HG03045 (cell line): ENCODE measurements at regions not wholly inside any gene's neighbourhood (a gene's known extent, or its start where the extent isn't known, plus 50 kb on each side); places are given as distances from the start of the nearest gene placed in this dataset.

Experiments
- ATAC-seq: cut with Tn5 transposase; IDR thresholded peaks from one replicate; pipeline ENCODE4 v1.9.1; 2021; ENCODE audit warnings: mild to moderate bottlenecking, moderate library complexity; ENCODE audit not compliant: unreplicated experiment

DNA sequence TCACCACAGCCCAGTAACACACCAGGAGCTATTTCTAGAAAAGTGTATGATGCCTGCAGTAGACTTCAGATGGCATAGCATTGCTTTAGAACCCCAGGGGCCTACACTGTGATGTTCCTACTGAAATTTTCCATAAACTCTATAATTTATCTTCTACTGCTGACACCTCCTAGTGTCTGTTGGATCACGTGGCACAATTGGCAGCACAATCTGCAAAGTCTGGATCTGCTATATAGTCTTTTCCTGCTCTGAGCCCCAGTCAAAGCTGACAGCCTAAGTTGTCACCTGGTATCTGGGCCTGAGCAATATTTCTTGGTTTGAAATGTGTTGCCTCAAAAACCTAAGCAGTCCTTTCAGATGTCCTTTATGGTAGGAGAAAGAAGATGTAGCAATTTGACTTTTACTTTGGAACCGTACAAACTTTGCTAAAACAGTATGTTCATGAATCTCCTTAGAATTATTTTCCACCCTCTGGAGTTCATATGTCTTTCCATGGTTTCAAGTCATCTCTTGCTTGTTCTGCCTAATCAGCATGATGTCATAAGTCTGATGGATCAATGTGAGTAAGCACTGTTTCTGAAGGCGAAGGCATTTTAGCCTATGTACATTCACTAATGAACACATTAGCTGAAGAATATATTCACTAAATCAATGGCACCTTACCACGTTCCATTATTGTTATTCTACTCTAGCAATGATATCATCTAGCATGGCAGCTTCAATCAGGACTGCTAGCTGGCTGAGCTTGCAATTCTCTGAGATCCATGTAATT lies 536.5 kb upstream of the NBEA start:
- ATAC-seq: no peak

DNA sequence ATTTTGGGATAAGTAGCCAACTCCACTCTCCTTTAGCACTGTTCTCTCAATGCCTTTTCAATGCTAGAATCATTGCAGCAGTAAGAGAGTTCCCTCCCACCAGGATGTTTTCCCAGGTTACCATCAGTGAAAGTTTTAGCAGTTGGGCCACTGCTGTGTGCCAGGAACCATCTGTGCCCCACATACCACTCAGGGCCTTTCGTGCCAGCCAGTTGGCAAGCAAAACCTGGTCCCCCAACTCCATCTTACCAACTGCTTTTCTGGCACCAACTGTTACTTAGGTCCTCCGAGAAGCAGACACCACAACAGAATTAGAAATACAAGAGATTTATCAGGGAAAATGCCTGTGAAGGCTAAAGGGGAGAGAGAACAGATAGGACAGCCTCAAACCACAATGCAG lies 533.4 kb upstream of the NBEA start:
- no peak for ATAC-seq

DNA sequence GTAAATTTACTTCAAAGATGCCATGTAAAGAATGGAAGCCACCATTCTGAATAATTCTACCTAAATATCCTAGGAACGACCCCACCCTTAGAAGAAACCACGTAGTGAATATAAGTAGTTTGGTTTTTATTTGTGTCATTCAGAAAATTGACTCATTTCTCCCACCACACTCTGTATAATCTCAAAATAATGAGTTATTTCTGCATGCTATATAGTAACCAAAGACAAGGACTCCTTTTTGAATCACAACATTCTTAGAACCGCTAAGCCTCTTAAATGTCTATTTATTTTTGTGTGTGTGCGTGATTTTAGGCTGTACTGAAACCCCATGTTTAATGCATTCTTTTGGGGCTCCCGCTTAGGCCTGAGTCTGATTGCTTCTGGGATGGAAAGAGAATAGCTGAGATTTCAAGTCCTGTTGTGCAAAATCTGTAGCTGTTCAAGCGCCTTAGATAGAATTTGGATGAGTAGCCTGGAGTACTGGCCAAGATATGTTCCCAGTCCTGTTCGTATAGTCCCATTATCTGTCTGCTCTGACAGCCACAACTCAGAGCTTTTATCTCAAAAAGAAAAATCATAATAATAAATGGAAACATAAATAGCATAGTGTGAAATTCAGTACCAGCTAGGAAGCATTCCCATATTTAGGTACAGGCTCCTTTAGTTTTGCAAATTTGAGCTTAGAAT lies 532.4 kb upstream of the NBEA start:
- no peak for ATAC-seq

DNA sequence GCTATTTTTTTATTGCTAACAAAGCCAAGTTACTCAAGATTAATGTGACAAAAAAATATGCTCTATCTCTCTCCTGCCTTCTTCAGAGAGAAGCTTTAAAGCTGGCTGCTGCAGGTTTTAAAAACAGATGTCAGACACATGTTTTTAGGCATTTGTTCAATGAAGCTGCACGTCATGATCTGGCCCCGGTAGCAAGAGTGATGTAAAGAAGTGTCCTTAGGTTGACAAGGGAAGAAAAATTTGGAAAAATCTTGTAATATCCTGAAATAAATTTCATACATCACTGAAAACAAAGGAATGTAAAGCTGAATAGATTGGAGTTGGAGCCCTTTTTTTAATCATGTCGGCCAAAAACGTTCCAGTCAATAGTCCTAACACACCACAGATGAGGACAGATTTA lies 531.4 kb upstream of the NBEA start:
- ATAC-seq: no peak

DNA sequence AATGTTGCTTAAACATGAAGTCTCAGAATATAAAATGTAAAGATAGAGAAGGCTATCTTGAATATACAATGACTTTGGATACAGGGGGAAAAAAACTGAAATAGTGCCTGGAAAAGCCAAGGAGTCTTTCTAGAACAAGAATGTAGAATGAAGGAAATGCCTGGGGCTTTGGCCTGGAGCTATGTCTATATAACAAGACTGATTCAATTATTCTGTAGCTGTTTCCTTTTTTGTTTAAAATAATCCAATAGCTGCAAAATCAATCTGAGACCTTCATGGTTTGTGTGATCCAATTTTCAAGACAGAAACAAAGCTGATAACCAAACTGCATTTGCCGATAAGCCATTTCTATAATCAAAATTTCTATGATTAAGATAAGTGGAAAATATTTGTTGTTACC lies 530.9 kb upstream of the NBEA start:
- ATAC-seq: no peak

DNA sequence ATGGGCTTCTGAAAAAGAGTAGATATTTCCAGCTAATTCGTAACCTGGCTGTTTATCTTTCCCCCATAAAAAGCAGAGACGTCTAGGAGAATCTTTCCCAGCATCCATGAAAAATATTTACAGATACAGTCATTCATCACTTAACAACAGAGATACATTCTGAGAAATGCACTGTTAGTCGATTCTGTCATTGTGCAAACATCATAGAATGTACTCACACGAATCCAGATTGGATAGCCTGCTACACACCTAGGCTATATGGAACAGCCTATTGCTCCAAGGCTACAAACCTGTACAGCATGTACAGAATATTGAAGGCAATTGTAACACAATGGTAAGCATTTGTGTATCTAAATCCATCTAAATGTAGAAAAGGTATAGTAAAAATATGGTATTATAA lies 530.2 kb upstream of the NBEA start:
- no peak for ATAC-seq

DNA sequence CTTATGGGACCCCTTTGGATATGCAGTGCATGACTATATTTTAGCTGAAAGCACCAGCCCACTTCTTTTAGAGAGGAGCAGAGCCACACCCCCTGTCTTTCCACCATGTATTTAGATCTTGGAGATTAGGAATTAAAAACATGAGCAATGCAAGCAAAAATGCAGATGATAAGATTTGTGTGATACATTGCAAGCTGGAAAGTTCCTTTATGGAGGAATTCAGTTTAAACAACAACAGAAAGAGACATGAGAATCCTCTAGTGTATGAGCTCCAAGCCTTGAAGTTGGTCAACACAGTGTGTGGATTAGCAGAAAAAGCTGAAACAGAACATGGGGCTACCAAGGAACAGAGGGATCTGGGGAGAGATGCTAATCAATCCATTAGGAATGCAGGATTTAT lies 529.8 kb upstream of the NBEA start:
- no peak for ATAC-seq

DNA sequence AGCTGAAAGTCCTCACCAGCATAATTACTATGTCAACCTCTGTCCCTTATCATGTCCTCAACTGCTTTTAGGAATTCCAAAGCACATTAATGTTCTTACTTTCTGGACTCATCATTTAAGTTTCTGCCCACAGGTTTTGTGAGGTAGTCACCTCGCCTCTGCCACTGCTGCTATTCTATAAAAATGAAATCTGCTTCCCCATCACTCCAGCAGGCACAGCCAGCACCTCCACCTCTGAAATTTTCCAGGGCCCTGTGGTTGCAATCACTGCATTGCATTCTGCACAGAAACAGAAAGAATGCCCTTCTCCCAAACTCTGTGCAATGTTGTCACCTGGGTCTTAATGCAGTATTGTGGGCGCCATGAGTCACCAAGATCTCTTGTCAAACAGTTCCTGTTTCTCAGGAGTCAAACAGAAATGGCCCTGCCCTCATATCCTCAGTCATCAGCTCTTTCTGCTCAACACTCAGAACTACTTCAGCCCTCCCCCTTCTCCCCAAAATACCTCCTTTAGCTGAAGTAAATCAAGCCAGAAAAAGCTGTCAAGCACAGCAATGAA lies 529.2 kb upstream of the NBEA start:
- ATAC-seq: no peak

DNA sequence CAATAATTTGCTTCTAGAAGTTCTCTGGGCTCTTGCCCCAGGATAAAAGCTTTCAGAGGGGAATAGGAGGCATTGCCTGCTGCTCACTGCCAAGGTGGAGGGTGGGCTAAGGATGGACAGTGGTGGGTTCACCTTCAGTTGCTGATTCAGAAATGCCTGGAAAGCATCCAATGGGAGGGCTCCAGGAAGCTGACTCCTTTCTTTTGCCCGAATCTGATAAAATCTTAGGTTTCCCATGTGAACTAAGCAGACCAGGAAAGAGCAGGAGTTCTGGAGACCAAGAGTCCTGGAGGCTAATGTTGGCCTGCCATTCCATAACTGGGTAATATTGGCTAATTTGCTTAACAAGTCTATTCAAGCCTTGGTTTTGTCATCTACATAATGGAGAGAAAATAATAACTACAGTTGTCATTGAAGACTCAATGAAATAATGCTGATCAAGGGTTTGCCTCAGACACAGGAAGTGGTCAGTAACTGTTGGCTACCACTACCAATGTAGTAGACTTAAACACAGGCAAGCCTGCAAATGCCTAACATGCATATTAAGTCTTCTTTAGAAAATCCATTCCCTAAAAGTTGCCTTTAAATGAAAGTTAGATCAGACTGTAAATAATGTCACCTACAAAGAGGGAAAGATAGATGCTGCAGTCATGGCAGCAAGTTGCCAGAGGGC lies 528.4 kb upstream of the NBEA start:
- ATAC-seq: no peak

DNA sequence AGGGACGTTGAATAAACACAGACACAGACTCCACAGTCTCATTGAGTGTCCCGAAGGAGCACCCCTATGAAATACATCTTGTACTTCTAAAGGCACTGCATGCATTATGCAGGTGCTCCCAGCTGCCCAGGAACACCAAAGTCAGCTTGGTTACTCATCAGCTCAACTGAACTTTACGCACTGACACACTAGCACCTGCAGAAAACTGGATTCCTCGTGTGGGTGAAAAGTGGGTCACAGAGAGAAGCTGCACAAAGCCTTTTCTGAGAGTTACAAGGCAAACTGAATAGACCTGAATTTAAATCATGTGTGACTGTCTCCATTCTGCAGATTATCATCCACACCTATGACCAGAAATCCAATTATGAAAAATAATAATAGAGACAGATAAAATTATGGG lies 527.5 kb upstream of the NBEA start:
- no peak for ATAC-seq

DNA sequence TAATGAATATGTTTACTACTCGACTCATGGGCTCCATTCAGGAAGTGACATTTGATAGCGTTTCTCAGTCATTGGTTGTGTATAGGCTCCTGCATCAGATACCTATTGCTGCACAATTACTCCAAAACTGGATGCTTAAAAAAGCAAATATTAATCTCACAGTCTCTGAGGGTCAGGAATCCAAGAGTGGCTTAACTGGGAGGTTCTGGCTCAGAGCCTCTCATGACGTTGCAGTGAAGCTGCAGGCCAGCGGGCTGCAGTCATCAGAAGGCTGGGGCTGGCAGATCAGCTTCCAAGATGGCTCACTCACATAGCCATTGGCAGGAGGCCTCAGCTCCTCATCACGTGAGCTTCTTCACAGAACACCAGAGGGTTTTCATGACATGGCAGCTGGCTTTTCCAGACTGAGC lies 525.1 kb upstream of the NBEA start:
- ATAC-seq: no peak

DNA sequence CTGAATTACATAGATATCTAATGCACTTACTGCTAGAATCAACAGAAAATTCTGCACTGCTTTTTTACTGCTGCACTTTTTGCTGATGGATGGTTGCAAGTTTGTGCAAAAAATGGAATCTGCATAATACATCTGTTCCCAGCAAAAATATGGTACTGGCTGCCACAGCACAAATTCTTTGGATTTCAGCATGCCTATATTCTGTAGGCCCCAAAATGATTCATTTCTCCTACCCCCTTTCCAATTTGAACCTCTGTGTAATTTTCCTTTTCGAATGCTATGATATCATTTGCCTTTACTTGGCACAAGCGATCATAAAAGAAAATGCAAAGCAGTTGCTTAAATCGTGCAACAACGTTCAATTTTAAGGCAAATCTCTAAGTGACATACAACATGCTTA lies 524.2 kb upstream of the NBEA start:
- ATAC-seq: no peak

DNA sequence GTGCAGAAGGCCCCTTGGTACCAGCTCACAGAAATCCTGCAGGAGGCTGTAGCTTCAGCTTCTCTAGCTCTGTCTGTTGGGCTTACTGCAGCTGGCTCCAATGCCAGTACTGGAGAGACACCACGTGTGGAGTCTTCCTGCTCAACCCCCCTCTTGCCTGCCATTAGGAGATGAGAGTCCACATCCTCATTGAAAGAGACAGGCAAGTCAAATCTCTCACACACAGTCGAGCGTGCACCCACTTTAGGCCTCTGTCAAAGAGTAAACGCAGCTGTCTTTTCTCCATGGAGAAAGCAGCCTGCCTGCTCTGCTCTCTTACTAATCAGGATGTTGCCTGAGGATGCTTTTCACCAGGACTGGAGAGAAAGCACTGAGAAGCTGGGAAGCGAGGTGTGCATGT lies 523.0 kb upstream of the NBEA start:
- ATAC-seq: no peak

DNA sequence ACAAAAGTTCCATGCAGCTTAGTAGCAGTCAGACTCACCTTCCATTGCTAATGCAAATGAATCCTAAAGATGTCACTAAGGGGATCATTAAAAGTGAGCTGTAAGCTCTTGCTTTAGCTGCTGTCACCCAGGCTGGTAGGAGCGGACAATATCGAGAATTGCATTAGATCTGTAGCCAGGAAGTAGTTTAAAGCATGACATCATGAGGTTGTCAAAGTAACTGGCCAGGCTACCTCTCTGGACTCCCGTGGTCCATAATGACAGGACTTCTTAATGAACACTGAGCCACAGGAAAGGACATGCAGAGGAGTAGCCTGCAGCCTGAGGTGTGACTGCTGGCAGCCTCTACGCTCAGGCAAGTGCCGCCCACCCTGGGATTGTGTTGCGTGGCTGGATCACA lies 522.3 kb upstream of the NBEA start:
- ATAC-seq: no peak

DNA sequence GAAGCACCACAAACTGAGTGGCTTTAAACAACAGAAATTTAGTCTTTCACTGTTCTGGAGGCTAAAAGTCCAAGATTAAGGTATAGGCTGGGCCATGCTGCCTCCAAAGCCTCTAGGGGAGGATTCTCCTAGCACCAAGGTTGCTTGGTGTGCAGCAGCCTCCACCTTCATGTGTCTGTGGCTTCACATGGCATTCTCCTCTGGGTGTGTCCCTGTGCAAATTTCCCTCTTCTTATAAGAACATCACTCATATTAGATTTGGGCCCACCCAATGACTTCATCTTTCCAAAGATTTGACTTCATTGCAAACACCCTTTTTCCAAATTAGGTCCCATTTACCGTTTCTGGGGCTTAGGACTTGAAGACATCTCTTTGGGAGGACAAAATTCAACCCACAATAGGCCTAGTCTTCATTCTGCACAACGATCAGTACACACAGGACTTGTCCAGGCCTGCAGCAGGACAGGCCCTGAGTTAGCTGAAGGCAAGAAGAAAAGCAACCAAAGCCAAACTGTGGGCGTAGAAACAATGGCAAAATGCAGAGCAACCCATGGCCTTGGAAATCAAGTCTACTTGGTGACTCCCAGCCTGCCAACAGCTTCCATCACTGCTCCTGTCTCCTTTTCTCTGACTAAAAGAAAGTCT lies 521.2 kb upstream of the NBEA start:
- no peak for ATAC-seq

DNA sequence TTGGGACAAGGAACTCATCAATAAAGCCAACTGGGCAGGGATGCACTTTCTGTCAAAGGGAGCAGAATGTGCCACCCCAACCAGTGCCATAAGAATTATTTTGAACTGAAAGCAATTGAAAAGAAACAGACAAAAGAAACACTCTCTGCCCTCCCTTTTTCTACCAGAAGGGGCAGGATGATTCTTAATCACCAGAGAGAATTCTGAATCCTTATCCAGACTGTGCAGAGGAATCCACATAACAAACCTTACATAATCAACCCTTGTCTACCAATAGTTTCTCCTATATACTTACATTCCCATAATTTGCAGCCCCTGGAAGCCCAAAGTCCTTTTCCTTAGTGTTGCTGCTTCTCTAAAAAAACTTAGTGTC lies 520.7 kb upstream of the NBEA start:
- ATAC-seq: no peak

DNA sequence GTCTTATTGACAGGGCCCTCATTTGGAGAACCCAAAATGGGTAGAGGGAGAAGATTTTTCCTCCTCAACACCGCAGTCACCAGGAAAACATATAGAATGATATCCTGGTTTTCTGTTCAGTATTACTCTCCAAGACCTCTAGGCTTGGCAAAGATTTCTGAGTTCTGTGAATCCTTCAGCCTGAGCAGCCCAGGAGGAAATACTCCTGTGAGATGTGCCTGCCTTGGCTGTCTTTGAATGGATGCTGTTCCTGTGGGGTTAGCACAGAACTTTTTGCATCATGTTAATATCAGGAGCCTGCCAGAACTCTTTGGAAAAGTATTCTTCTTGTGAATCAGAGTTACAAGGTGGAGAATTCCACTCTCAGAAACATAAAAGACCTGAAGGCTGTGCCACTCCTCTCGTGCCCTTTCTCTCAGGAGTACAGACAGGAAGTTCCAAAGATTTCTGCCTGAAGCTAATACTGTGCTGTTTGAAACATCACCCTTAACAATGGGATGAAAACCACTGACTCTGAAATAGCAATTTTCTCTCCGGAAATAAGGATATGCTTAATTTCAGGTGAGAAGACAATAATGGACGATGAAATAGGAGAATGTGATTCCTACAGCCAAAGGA lies 520.1 kb upstream of the NBEA start:
- no peak for ATAC-seq

DNA sequence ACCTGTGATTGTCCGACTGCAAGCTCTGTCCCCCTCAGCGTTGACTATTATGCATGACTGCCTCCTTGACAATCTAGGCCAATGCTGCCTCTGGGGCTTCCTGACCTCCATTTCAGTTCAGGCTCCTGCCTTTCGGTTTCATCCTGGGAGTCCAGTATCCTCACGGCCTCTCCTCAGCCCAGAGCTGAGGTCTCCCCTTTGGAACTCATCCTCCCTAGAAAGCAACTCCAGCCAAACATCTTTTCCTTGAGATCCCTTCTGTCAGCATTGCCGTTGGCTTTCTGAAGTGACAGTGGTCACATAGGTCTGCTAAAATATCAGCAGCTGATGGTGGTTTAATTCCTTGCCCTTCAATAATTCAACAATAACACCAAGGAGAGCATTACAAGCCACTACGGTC lies 519.1 kb upstream of the NBEA start:
- no peak for ATAC-seq

DNA sequence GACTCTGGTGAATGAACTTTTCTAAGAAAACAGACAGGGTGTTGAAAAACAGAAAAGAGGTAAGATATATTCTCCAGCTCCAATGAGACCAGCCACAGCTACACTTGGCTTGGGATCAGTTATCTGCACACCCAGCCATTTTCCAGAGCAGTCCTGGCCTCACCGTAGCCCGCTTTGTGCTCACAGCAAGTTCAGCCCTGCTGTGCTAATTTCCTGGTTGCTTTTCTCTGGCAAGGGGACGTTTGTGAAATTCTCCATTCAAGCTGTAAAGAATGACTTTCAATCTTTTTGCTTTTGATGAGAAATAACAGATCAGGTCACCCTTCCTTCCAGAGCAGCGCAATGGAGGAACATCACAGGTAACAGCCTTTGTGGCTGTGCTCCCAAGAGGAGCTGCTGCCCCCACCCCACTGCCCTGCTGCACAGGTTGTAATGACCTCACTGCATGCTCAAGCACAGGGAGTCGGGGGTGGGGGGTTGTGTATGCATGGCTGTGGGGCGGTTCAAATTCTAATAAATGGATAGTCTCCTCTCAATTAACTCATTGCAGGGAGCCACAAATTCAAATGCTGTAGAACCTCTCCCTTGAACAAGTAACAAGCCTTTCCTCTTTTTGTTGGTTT lies 516.6 kb upstream of the NBEA start:
- ATAC-seq: no peak

DNA sequence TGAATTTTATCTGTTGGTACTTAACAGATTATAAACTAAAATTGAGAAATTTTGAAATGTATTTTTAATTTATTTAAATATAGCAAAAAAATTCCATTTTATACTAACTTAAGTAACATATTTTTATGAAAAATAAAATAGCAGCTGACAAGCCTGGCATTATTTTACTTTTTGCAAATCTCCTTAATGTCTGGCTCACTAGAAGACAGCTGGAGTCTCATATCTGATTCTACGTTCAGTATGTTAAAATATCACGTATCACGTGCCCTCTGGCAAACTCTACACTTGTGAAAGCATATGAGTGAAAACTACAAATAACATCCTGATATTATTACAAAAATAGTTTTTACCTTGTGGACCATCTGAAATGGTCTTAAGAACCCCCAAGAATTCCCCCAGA lies 513.2 kb upstream of the NBEA start:
- no peak for ATAC-seq

DNA sequence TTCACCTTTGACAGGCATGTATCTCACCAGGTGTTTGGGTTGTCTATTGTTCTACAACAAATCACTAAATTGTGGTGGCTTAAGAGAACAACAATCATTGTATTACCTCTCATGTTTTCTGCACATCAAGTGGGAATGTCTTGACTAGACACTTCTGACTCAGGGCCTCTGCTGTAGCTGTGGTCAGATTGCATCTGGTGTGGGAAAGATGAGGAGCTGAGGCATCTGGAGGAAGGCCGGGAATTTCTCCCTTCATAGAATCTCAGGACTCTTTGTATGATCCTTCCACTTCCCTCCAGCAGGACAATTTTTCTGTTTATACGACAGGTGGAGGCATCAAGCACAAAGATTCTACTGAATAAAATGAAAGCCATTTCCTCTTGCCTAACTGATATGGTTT lies 511.8 kb upstream of the NBEA start:
- no peak for ATAC-seq
